NCI-H2171 treated with DMSO at 0.1 percent for 48 hours (cell line): ENCODE measurements at regions not wholly inside any gene's neighbourhood (a gene's known extent, or its start where the extent isn't known, plus 50 kb on each side); places are given as distances from the start of the nearest gene placed in this dataset.

Experiments used
- DNase-seq: peaks from one replicate; lab custom pipeline; 2025; lab: John Stamatoyannopoulos, UW

GRCh38 chr15:88707771-88708654 is 69.2 kb downstream of the ISG20 start:
- DNase-seq: no peak

GRCh38 chr15:88708655-88709054 is 69.8 kb downstream of the ISG20 start:
- DNase-seq: no peak

- DNase-seq: no peak
Measured at GRCh38 chr15:88710027-88710715, 71.4 kb downstream of the ISG20 start.

- DNase-seq: no peak
Measured at GRCh38 chr15:88711806-88712205, 73.0 kb downstream of the ISG20 start.

GRCh38 chr15:88714782-88715372 is 76.1 kb downstream of the ISG20 start:
- DNase-seq: no peak

- no peak for DNase-seq
Measured at GRCh38 chr15:88716543-88717381, 77.9 kb downstream of the ISG20 start.

- DNase-seq: no peak
Measured at GRCh38 chr15:88717382-88718031, 78.7 kb downstream of the ISG20 start.

- DNase-seq: no peak
Measured at GRCh38 chr15:88718731-88719130, 79.9 kb downstream of the ISG20 start.

GRCh38 chr15:88719654-88720053 is 80.8 kb downstream of the ISG20 start:
- no peak for DNase-seq

- DNase-seq: no peak
Measured at GRCh38 chr15:88725305-88726210, 77.7 kb upstream of the ACAN start.

GRCh38 chr15:88727439-88727838 is 75.8 kb upstream of the ACAN start:
- no peak for DNase-seq

- DNase-seq: no peak
Measured at GRCh38 chr15:88729581-88729980, 73.7 kb upstream of the ACAN start.

- DNase-seq: no peak
Measured at GRCh38 chr15:88730751-88731150, 72.5 kb upstream of the ACAN start.

- DNase-seq: no peak
Measured at GRCh38 chr15:88735212-88735611, 68.0 kb upstream of the ACAN start.

GRCh38 chr15:88736204-88736603 is 67.0 kb upstream of the ACAN start:
- DNase-seq: no peak

- DNase-seq: no peak
Measured at GRCh38 chr15:88738796-88739195, 64.4 kb upstream of the ACAN start.

- no peak for DNase-seq
Measured at GRCh38 chr15:88739541-88739940, 63.7 kb upstream of the ACAN start.

- DNase-seq: no peak
Measured at GRCh38 chr15:88740356-88740755, 62.9 kb upstream of the ACAN start.

- no peak for DNase-seq
Measured at GRCh38 chr15:88741046-88741445, 62.2 kb upstream of the ACAN start.

GRCh38 chr15:88741671-88742070 is 61.6 kb upstream of the ACAN start:
- no peak for DNase-seq

- no peak for DNase-seq
Measured at GRCh38 chr15:88742161-88742560, 61.1 kb upstream of the ACAN start.
